HepG2 (cell line): ENCODE measurements at regions not wholly inside any gene's neighbourhood (a gene's known extent, or its start where the extent isn't known, plus 50 kb on each side); places are given as distances from the start of the nearest gene placed in this dataset.

Experiments used
- ATAC-seq: fragments of 200-7000 bp; cut with Tn5 transposase; 3 replicates; pipeline ENCODE4 v1.9.1; 2020; ENCODE audit warnings: mild to moderate bottlenecking, moderate library complexity
- BruUV-seq: library from RNA; stranded (reverse); fragments of 400-500 nt; replicated peaks from 2 replicates; lab custom pipeline; 2021; lab: Mats Ljungman, UMichigan
- CTCF ChIA-PET: fragments of 300-600 bp; formaldehyde crosslinking; extraction: SDS; loops from one replicate; lab custom pipeline; 2021; ENCODE audit warnings: low total read pairs, inconsistent platforms, low intra/inter-chr PET ratio; lab: Yijun Ruan, JAX
- POLR2A ChIA-PET: fragments of 350-600 bp; sonication (Branson Sonifier 250); formaldehyde crosslinking; loops from one replicate; lab custom pipeline; 2020; ENCODE audit warnings: antibody characterized with exemption, inconsistent platforms; lab: Yijun Ruan, JAX
- DNase-seq: peaks from one replicate; pipeline ENCODE4 v3.0.0-alpha.2; 2015; ENCODE audit warnings: low spot score
- FAIRE-seq: peaks from 3 replicates; lab custom pipeline; 2011; peaks lifted over from hg19 to GRCh38; lab: Jason Lieb, UNC
- H2AFZ ChIP-seq: one replicate; pipeline ENCODE4 v1.6.1; 2011; ENCODE audit warnings: low read length, inconsistent platforms
- H3K27ac ChIP-seq: fragments of 300-600 bp; 3 replicates; pipeline ENCODE4 v1.8.0; 2011; ENCODE audit warnings: mixed run types, mild to moderate bottlenecking, mixed read lengths, low read length, inconsistent platforms; ENCODE audit not compliant: insufficient read depth; ENCODE audit errors: extremely low read length
- H3K27me3 ChIP-seq, 2 experiments: fragments of 200-600 bp in 1 of 2; 2 replicates in 1 of 2; 3 replicates in 1 of 2; pipeline versions ENCODE4 v1.6.0 to v1.8.0; 2011; ENCODE audit warnings: low read length in 2 of 2, mild to moderate bottlenecking in 2 of 2, moderate library complexity in 2 of 2, inconsistent platforms in 1 of 2; ENCODE audit not compliant: insufficient read depth in 2 of 2, control insufficient read depth in 1 of 2
- H3K36me3 ChIP-seq, 2 experiments: fragments of 200-600 bp in 1 of 2; replicated peaks in 1 of 2; 2 replicates in 1 of 2; 3 replicates in 1 of 2; pipeline versions ENCODE4 v1.5.1 to v1.8.0; 2011; ENCODE audit warnings: low read length in 2 of 2, inconsistent platforms in 1 of 2; ENCODE audit not compliant: insufficient read depth in 2 of 2, control insufficient read depth in 1 of 2
- H3K4me1 ChIP-seq: 2 replicates; pipeline ENCODE4 v1.5.1; 2012; ENCODE audit warnings: low read length, inconsistent platforms; ENCODE audit not compliant: insufficient read depth
- H3K4me2 ChIP-seq: 2 replicates; pipeline ENCODE4 v1.6.0; 2011; ENCODE audit warnings: low read depth, low read length, inconsistent platforms
- H3K4me3 ChIP-seq, 3 experiments: fragments of 200-600 bp in 1 of 3; sonication (generic), shearing (Covaris generic) in 1 of 3; replicated peaks in 1 of 3; 2 replicates each; pipeline ENCODE4 v1.5.1; 2011 to 2016; ENCODE audit warnings: low read length in 3 of 3, inconsistent platforms in 2 of 3, low read depth in 2 of 3, mild to moderate bottlenecking in 2 of 3, control low read depth in 1 of 3, mixed read lengths in 1 of 3; ENCODE audit not compliant: insufficient read depth in 1 of 3
- H3K79me2 ChIP-seq: one replicate; pipeline ENCODE4 v1.6.1; 2011; ENCODE audit warnings: low read length, inconsistent platforms; ENCODE audit not compliant: insufficient read depth
- H3K9ac ChIP-seq: 2 replicates; pipeline ENCODE4 v1.6.0; 2011; ENCODE audit warnings: mild to moderate bottlenecking, low read depth, low read length, inconsistent platforms; ENCODE audit not compliant: insufficient read depth
- H3K9me3 ChIP-seq: 2 replicates; pipeline ENCODE4 v1.5.1; 2012; ENCODE audit warnings: mild to moderate bottlenecking, low read length
- H4K20me1 ChIP-seq: 2 replicates; pipeline ENCODE4 v1.6.0; 2011; ENCODE audit warnings: inconsistent platforms, mild to moderate bottlenecking, low read length, moderate library complexity; ENCODE audit not compliant: insufficient read depth
- GATAD1 ChIP-seq: IDR thresholded peaks from 2 replicates; pipeline ENCODE4 v1.6.1; 2016; ENCODE audit warnings: missing genetic modification reagents, missing compliant biosample characterization
- NR2F6 ChIP-seq, 2 experiments: IDR thresholded peaks; 2 replicates each; pipeline ENCODE4 v1.6.1; 2016; ENCODE audit warnings: antibody characterized with exemption in 1 of 2, mild to moderate bottlenecking in 1 of 2
- RAD51 ChIP-seq: fragments of 450-650 bp; IDR thresholded peaks from 2 replicates; pipeline ENCODE4 v1.6.1; 2016; ENCODE audit warnings: borderline replicate concordance
- SP1 ChIP-seq, 2 experiments: fragments of 450-650 bp in 1 of 2; sonication (generic) in 1 of 2; formaldehyde crosslinking in 1 of 2; IDR thresholded peaks; 2 replicates each; pipeline versions ENCODE4 v1.4.0 to v1.6.1; 2016 to 2020; ENCODE audit warnings: missing genetic modification reagents in 1 of 2
- USF2 ChIP-seq, 2 experiments: sonication (generic) in 1 of 2; formaldehyde crosslinking in 1 of 2; IDR thresholded peaks; 2 replicates each; pipeline versions ENCODE4 v1.5.1 to v1.6.1; 2011 to 2020; ENCODE audit warnings: borderline replicate concordance in 1 of 2, low read depth in 1 of 2, low read length in 1 of 2, mild to moderate bottlenecking in 1 of 2, missing genetic modification reagents in 1 of 2, moderate library complexity in 1 of 2
- ZNF260 ChIP-seq: sonication (generic); formaldehyde crosslinking; IDR thresholded peaks from 2 replicates; pipeline ENCODE4 v1.4.0; 2020; ENCODE audit warnings: missing genetic modification reagents, low read depth, mild to moderate bottlenecking, borderline replicate concordance
- ZNF318 ChIP-seq: sonication (generic); formaldehyde crosslinking; IDR thresholded peaks from 2 replicates; pipeline ENCODE4 v1.4.0; 2020; ENCODE audit warnings: mild to moderate bottlenecking, missing genetic modification reagents
- WGBS: methylation state at CpG from one replicate; pipeline ENCODE4 v1.1.6; 2017; ENCODE audit warnings: low lambda C conversion rate; 5-methylcytosine and 5-hydroxymethylcytosine counted together
- in situ Hi-C: cut with HindIII; loops from 2 replicates; pipeline ENCODE4 v1.10.0; 2017; ENCODE audit warnings: low pct_unique_long_range_greater_than_20kb; ENCODE audit not compliant: extremely low pct_ligation_motif_present
- intact Hi-C: fragments of 100-400 bp; cut with micrococcal nuclease; formaldehyde crosslinking; loops from one replicate; pipeline ENCODE4 v1.10.0; 2022; ENCODE audit not compliant: unreplicated experiment

- 8% methylated on average over 3 of the region's 3 CpGs for WGBS
- no peak overlapping the region for H2AFZ ChIP-seq
- no peak overlapping the region for H3K4me2 ChIP-seq
- no peak overlapping the region for H3K4me3 ChIP-seq
- H3K4me1 ChIP-seq, result no peaks in the 10 kb centered on the region
- TF ChIP-seq USF2 (IDR thresholded peaks at IDR 0.05; ENCODE audit: low read depth, low read length) (peak; percentile 85), USF2 (CRISPR knock-in tag; IDR thresholded peaks at IDR 0.05; ENCODE audit: borderline replicate concordance) (no peak), GATAD1 (CRISPR knock-in tag) (no peak), RAD51 (peak; percentile 94), ZNF318 (CRISPR knock-in tag) (no peak), ZNF260 (CRISPR knock-in tag) (no peak), SP1 (IDR thresholded peaks at IDR 0.05) (no peak), SP1 (CRISPR knock-in tag; IDR thresholded peaks at IDR 0.05) (no peak), NR2F6 (IDR thresholded peaks at IDR 0.05) (no peak), NR2F6 (CRISPR knock-in tag; IDR thresholded peaks at IDR 0.05) (no peak)
- no peak for FAIRE-seq
- BruUV-seq, result no TSS peak
- POLR2A ChIA-PET, result no interaction called here
- no peaks in the 10 kb centered on the region for H3K36me3 ChIP-seq
- H3K9ac ChIP-seq, result no peak overlapping the region
- intact Hi-C loops (no loop called here), in situ Hi-C loops (no loop called here)
- no peaks in the 10 kb centered on the region for H3K79me2 ChIP-seq
- ATAC-seq, result no peak
- CTCF ChIA-PET, result no interaction called here
- H3K9me3 ChIP-seq, result peaks cover 6% of the 10 kb centered on the region; the same call in 1 of the 2 replicates
- no peak for DNase-seq
- H3K27ac ChIP-seq, result no peak overlapping the region
- no peaks in the 10 kb centered on the region for H4K20me1 ChIP-seq
- no peaks in the 10 kb centered on the region for H3K27me3 ChIP-seq
Measured at GRCh38 chr7:67738145-67738544, 741.5 kb downstream of the TYW1 start.
